OCI-LY7 (cell line): ENCODE measurements at regions not wholly inside any gene's neighbourhood (a gene's known extent, or its start where the extent isn't known, plus 50 kb on each side); places are given as distances from the start of the nearest gene placed in this dataset.
"Not testable (repeated sequence)": the region's sequence is repeated elsewhere in the genome, so short reads cannot be mapped to it uniquely, and the experiment has no call there.

ENCODE experiments used
- BruUV-seq: library from RNA; stranded (reverse); fragments of 400-500 nt; replicated peaks from 2 replicates; lab custom pipeline; 2021; lab: Mats Ljungman, UMichigan
- CTCF ChIA-PET: fragments of 300-600 bp; sonication (Branson Sonifier 250); formaldehyde crosslinking; loops from one replicate; lab custom pipeline; 2022; ENCODE audit warnings: antibody characterized with exemption; ENCODE audit not compliant: unreplicated experiment; lab: Charles Lee
- POLR2A ChIA-PET: fragments of 300-600 bp; sonication (Branson Sonifier 250); formaldehyde crosslinking; loops from one replicate; lab custom pipeline; 2022; ENCODE audit warnings: antibody characterized with exemption; lab: Charles Lee
- DNase-seq: peaks from one replicate; pipeline ENCODE4 v3.0.0-alpha.2; 2015; ENCODE audit warnings: low spot score
- H2AFZ ChIP-seq: fragments of 200-600 bp; sonication (generic), shearing (Covaris generic); 2 replicates; pipeline ENCODE4 v1.6.1; 2014; ENCODE audit warnings: mild to moderate bottlenecking, antibody characterized with exemption, low read length, moderate library complexity
- H3K27ac ChIP-seq: fragments of 200-600 bp; sonication (generic); 2 replicates; pipeline ENCODE4 v1.5.1; 2014; ENCODE audit warnings: mixed run types, low read depth, mild to moderate bottlenecking, moderate library complexity, low read length, inconsistent platforms; ENCODE audit not compliant: poor library complexity, severe bottlenecking
- H3K36me3 ChIP-seq: fragments of 200-600 bp; sonication (generic); 2 replicates; pipeline ENCODE4 v1.6.1; 2014; ENCODE audit warnings: mild to moderate bottlenecking, antibody characterized with exemption, low read length, moderate library complexity, mixed read lengths; ENCODE audit not compliant: insufficient read depth
- H3K4me1 ChIP-seq: fragments of 200-600 bp; sonication (generic); 2 replicates; pipeline ENCODE4 v1.5.1; 2014; ENCODE audit warnings: mild to moderate bottlenecking, low read length; ENCODE audit not compliant: insufficient read depth, poor library complexity, severe bottlenecking
- H3K4me2 ChIP-seq: fragments of 200-600 bp; sonication (generic); 2 replicates; pipeline ENCODE4 v1.6.1; 2014; ENCODE audit warnings: mild to moderate bottlenecking, low read length
- H3K4me3 ChIP-seq: fragments of 200-600 bp; sonication (generic); 2 replicates; pipeline ENCODE4 v1.5.1; 2014; ENCODE audit warnings: mild to moderate bottlenecking, low read depth, low read length; ENCODE audit not compliant: poor library complexity, severe bottlenecking
- H3K79me2 ChIP-seq: fragments of 200-600 bp; sonication (generic); 2 replicates; pipeline ENCODE4 v1.6.1; 2016; ENCODE audit warnings: low read depth, mild to moderate bottlenecking, low read length, moderate library complexity, mixed read lengths; ENCODE audit not compliant: insufficient read depth
- H3K9me2 ChIP-seq: fragments of 200-600 bp; sonication (generic); 2 replicates; pipeline ENCODE4 v1.6.1; 2016; ENCODE audit warnings: mild to moderate bottlenecking, low read length, mixed read lengths; ENCODE audit not compliant: insufficient read depth
- H3K9me3 ChIP-seq: fragments of 200-600 bp; sonication (generic); 2 replicates; pipeline ENCODE4 v1.6.1; 2014; ENCODE audit warnings: mild to moderate bottlenecking, mixed run types, low read length, mixed read lengths
- H4K20me1 ChIP-seq: fragments of 200-600 bp; sonication (generic); 2 replicates; pipeline ENCODE4 v1.6.1; 2014; ENCODE audit warnings: mild to moderate bottlenecking, antibody characterized with exemption, low read length, moderate library complexity, mixed read lengths; ENCODE audit not compliant: insufficient read depth
- EZH2phosphoT487 ChIP-seq: fragments of 200-600 bp; sonication (generic); IDR thresholded peaks from 2 replicates; pipeline ENCODE4 v1.6.1; 2018; ENCODE audit warnings: low read depth, borderline replicate concordance, mild to moderate bottlenecking, mixed run types, antibody characterized with exemption, low read length, moderate library complexity, mixed read lengths
- intact Hi-C: fragments of 100-400 bp; cut with micrococcal nuclease; formaldehyde crosslinking; loops from one replicate; pipeline ENCODE4 v1.10.0; 2022; ENCODE audit not compliant: unreplicated experiment
- TF ChIP-seq, protein P1 (sequence below): fragments of 200-600 bp; sonication (generic); conservative IDR thresholded peaks from 2 replicates; pipeline ENCODE4 v1.5.1; 2014; ENCODE audit warnings: mild to moderate bottlenecking, antibody characterized with exemption, low read length, moderate library complexity, mixed read lengths

GRCh38 chr14:66025779-66026178, 460.4 kb upstream of the CCDC196 start:
- BruUV-seq, result no TSS peak

GRCh38 chr14:66031981-66032380, 454.2 kb upstream of the CCDC196 start:
- H3K79me2 ChIP-seq, intact Hi-C loops, H3K9me2 ChIP-seq, POLR2A ChIA-PET, BruUV-seq, H2AFZ ChIP-seq, H4K20me1 ChIP-seq, H3K4me1 ChIP-seq, DNase-seq, H3K4me2 ChIP-seq, H3K27ac ChIP-seq, CTCF ChIA-PET, H3K36me3 ChIP-seq, H3K9me3 ChIP-seq, H3K4me3 ChIP-seq: not testable (repeated sequence)

More at GRCh38 chr14:66025779-66026178, 460.4 kb upstream of the CCDC196 start:
- intact Hi-C loops, result no loop called here
- Histone ChIP-seq H3K4me2 (no peak overlapping the region), H2AFZ (no peak overlapping the region), H4K20me1 (no peaks in the 10 kb centered on the region), H3K4me3 (no peak overlapping the region), H3K4me1 (no peaks in the 10 kb centered on the region), H3K9me2 (no peaks in the 10 kb centered on the region), H3K36me3 (no peaks in the 10 kb centered on the region), H3K27ac (no peak overlapping the region), H3K9me3 (no peaks in the 10 kb centered on the region), H3K79me2 (no peaks in the 10 kb centered on the region)
- ChIA-PET CTCF (no interaction called here), POLR2A (no interaction called here)
- no peak for DNase-seq
- no peak for TF ChIP-seq EZH2phosphoT487
- TF ChIP-seq, protein P1, sequence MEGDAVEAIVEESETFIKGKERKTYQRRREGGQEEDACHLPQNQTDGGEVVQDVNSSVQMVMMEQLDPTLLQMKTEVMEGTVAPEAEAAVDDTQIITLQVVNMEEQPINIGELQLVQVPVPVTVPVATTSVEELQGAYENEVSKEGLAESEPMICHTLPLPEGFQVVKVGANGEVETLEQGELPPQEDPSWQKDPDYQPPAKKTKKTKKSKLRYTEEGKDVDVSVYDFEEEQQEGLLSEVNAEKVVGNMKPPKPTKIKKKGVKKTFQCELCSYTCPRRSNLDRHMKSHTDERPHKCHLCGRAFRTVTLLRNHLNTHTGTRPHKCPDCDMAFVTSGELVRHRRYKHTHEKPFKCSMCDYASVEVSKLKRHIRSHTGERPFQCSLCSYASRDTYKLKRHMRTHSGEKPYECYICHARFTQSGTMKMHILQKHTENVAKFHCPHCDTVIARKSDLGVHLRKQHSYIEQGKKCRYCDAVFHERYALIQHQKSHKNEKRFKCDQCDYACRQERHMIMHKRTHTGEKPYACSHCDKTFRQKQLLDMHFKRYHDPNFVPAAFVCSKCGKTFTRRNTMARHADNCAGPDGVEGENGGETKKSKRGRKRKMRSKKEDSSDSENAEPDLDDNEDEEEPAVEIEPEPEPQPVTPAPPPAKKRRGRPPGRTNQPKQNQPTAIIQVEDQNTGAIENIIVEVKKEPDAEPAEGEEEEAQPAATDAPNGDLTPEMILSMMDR, result no peak

DNA sequence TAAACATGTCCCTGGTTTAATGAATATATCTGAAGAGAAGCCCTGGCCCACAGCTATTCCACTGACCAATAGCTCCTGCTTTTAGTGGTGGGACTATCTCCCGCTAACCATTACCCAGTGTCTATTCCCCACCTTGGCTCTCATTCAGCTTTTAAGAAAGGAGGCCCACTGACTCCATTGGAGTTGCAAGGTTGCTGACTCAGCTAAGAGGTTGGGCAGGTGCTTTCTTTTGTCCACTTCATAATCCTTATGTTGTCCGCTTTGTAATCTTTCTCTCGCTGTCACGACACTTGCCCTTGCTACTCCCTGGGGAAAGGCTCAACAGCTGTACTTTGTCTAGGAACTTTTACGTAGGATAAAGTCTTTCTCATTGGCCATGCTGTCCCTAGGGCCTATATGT, 453.4 kb upstream of the CCDC196 start:
- no peaks in the 10 kb centered on the region for H3K79me2 ChIP-seq
- intact Hi-C loops, result no loop called here
- no peak overlapping the region for H3K4me3 ChIP-seq
- ChIA-PET POLR2A (interaction anchor here (1.2 kb wide), 1 partner anchor 10 kb away, joined by 3 read pairs; no protein-coding TSS in a partner anchor), CTCF (no interaction called here)
- no peaks in the 10 kb centered on the region for H4K20me1 ChIP-seq
- no peaks in the 10 kb centered on the region for H3K9me2 ChIP-seq
- H3K4me1 ChIP-seq, result no peaks in the 10 kb centered on the region
- no peak overlapping the region for H3K4me2 ChIP-seq
- no peak overlapping the region for H2AFZ ChIP-seq
- BruUV-seq, result no TSS peak
- no peak for DNase-seq
- no peaks in the 10 kb centered on the region; the same call in 1 of the 2 replicates for H3K9me3 ChIP-seq
- TF ChIP-seq EZH2phosphoT487, result no peak
- TF ChIP-seq, protein P1, result no peak
- H3K36me3 ChIP-seq, result no peaks in the 10 kb centered on the region
- H3K27ac ChIP-seq, result no peak overlapping the region
